ENCODE measurements at regions not wholly inside any gene's neighbourhood (a gene's known extent, or its start where the extent isn't known, plus 50 kb on each side); places are given as distances from the start of the nearest gene placed in this dataset.
A peak's percentile ranks its signal among the peaks of the same experiment; 100 is the strongest.

DNA sequence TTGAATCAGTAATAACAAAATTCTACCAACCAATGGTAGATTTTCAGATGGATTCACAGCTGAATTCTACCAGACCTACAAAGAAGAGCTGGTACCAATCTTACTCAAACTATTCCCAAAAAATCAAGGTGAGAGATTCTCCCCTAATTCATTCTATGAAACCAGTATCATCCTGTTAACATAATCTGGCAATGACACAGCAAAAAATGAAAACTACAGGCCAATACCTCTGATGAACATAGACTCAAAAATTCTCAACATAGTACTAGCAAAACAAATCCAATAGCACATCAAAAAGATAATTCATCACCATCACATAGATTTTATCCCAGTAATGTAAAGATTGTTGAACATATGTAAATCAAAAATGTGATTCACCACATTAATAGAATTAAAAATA is 234.4 kb upstream of the KIF2B start:
- TF ChIP-seq EZH2phosphoT487 (IDR thresholded peaks at IDR 0.05; ENCODE audit: low read depth) = no peak
- TF ChIP-seq, protein P1, sequence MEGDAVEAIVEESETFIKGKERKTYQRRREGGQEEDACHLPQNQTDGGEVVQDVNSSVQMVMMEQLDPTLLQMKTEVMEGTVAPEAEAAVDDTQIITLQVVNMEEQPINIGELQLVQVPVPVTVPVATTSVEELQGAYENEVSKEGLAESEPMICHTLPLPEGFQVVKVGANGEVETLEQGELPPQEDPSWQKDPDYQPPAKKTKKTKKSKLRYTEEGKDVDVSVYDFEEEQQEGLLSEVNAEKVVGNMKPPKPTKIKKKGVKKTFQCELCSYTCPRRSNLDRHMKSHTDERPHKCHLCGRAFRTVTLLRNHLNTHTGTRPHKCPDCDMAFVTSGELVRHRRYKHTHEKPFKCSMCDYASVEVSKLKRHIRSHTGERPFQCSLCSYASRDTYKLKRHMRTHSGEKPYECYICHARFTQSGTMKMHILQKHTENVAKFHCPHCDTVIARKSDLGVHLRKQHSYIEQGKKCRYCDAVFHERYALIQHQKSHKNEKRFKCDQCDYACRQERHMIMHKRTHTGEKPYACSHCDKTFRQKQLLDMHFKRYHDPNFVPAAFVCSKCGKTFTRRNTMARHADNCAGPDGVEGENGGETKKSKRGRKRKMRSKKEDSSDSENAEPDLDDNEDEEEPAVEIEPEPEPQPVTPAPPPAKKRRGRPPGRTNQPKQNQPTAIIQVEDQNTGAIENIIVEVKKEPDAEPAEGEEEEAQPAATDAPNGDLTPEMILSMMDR (IDR thresholded peaks at IDR 0.05; ENCODE audit: low read depth, low read length) = no peak
- no peaks in the 10 kb centered on the region for H3K9me3 ChIP-seq (ENCODE audit: insufficient read depth, low read length)
- no peaks in the 10 kb centered on the region for H3K4me1 ChIP-seq (ENCODE audit: low read length)
- no peaks in the 10 kb centered on the region for H3K27me3 ChIP-seq (ENCODE audit: low read depth, low read length)
- H3K36me3 ChIP-seq (replicated peaks; ENCODE audit: low read depth, low read length) = no peaks in the 10 kb centered on the region
- no peak overlapping the region for H3K4me2 ChIP-seq (ENCODE audit: low read length)
- H4K20me1 ChIP-seq (ENCODE audit: insufficient read depth, low read length) = no peaks in the 10 kb centered on the region
- no peak overlapping the region for H2AFZ ChIP-seq (ENCODE audit: low read depth, low read length)
- no peak overlapping the region for H3K4me3 ChIP-seq (ENCODE audit: low read length)
- H3K79me2 ChIP-seq (ENCODE audit: low read length) = no peaks in the 10 kb centered on the region
- no peak overlapping the region for H3K9ac ChIP-seq (ENCODE audit: low read length)
- no peak overlapping the region for H3K27ac ChIP-seq (ENCODE audit: low read length)

DNA sequence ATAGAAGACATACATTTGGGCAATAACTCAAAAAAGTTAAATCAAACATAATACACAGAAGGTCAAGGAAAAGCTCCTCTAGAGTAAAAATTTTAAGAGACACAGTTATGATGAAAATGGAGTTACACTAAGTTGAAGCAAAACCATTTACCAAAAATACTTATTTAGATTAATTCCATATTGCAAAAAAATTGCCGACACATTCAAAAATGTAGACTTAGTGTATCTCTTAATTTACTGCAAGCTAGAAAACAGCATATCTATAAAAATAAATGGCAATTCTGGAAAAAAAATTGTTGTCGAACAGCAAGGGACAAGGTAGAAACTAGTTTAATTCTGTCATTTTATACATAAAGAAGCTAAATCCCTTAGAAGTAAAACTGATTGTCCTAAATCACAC is 248.7 kb upstream of the KIF2B start:
- H3K4me1 ChIP-seq (ENCODE audit: low read length) = no peaks in the 10 kb centered on the region
- H4K20me1 ChIP-seq (ENCODE audit: insufficient read depth, low read length) = no peaks in the 10 kb centered on the region
- no peaks in the 10 kb centered on the region for H3K36me3 ChIP-seq (replicated peaks; ENCODE audit: low read depth, low read length)
- no peak overlapping the region for H3K4me2 ChIP-seq (ENCODE audit: low read length)
- no peaks in the 10 kb centered on the region for H3K9me3 ChIP-seq (ENCODE audit: insufficient read depth, low read length)
- H3K9ac ChIP-seq (ENCODE audit: low read length) = no peak overlapping the region
- no peak overlapping the region for H3K27ac ChIP-seq (ENCODE audit: low read length)
- H3K27me3 ChIP-seq (ENCODE audit: low read depth, low read length) = no peaks in the 10 kb centered on the region
- no peaks in the 10 kb centered on the region for H3K79me2 ChIP-seq (ENCODE audit: low read length)
- H2AFZ ChIP-seq (ENCODE audit: low read depth, low read length) = no peak overlapping the region
- TF ChIP-seq EZH2phosphoT487 (IDR thresholded peaks at IDR 0.05; ENCODE audit: low read depth) = no peak
- TF ChIP-seq, protein P1 (IDR thresholded peaks at IDR 0.05; ENCODE audit: low read depth, low read length) = no peak
- H3K4me3 ChIP-seq (ENCODE audit: low read length) = no peak overlapping the region

DNA sequence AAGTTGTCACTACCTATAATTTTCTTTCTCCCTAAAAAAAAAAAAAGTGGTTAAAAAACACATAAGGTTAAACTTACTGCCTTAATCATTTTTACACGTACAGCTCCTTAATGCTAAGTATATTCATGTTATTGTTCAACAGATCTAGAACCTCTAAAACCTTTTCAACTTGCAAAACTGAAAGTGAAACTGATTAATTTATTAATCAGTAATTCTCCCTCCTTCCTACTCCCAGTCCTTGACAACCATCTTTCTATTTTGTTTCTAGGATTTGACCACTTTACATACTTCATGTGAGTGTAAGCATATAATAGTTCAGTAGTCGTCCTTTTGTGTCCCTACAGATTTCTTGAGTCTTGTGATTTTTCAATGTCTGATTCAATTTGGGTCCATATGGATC is 251.4 kb upstream of the KIF2B start:
- no peaks in the 10 kb centered on the region for H3K79me2 ChIP-seq (ENCODE audit: low read length)
- no peaks in the 10 kb centered on the region for H3K9me3 ChIP-seq (ENCODE audit: insufficient read depth, low read length)
- H2AFZ ChIP-seq (ENCODE audit: low read depth, low read length) = peak overlapping the region; percentile 60
- no peak overlapping the region for H3K27ac ChIP-seq (ENCODE audit: low read length)
- no peak overlapping the region for H3K4me3 ChIP-seq (ENCODE audit: low read length)
- H3K4me2 ChIP-seq (ENCODE audit: low read length) = peak overlapping the region; percentile 39
- no peak overlapping the region for H3K9ac ChIP-seq (ENCODE audit: low read length)
- no peaks in the 10 kb centered on the region for H3K27me3 ChIP-seq (ENCODE audit: low read depth, low read length)
- H4K20me1 ChIP-seq (ENCODE audit: insufficient read depth, low read length) = no peaks in the 10 kb centered on the region
- no peaks in the 10 kb centered on the region for H3K4me1 ChIP-seq (ENCODE audit: low read length)
- TF ChIP-seq, protein P1 (IDR thresholded peaks at IDR 0.05; ENCODE audit: low read depth, low read length) = no peak
- no peaks in the 10 kb centered on the region for H3K36me3 ChIP-seq (replicated peaks; ENCODE audit: low read depth, low read length)

DNA sequence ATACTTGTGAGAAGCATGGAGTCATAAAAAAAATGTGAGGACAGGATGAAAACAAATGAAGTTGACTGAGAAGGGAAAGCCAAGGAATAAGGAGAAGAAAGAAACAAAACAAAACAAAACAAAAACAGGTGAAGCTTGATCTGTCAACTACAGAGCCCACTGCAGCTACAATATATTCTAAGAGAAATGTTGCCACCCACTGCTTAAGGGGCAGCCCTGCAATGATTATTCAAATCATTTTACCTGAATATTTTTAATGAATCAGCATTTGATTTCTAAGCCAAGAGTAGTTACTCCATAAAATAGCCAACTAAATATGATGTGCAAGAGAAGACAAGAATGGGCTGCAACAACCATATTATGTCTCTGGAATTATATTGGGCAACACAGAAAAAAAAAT is 252.0 kb upstream of the KIF2B start:
- H3K9me3 ChIP-seq (ENCODE audit: insufficient read depth, low read length) = no peaks in the 10 kb centered on the region
- H3K27me3 ChIP-seq (ENCODE audit: low read depth, low read length) = no peaks in the 10 kb centered on the region
- no peak overlapping the region for H3K4me3 ChIP-seq (ENCODE audit: low read length)
- TF ChIP-seq, protein P1 (IDR thresholded peaks at IDR 0.05; ENCODE audit: low read depth, low read length) = no peak
- no peaks in the 10 kb centered on the region for H3K36me3 ChIP-seq (replicated peaks; ENCODE audit: low read depth, low read length)
- no peaks in the 10 kb centered on the region for H3K79me2 ChIP-seq (ENCODE audit: low read length)
- no peak overlapping the region for H3K27ac ChIP-seq (ENCODE audit: low read length)
- H3K4me2 ChIP-seq (ENCODE audit: low read length) = peak overlapping the region; percentile 39
- H3K4me1 ChIP-seq (ENCODE audit: low read length) = no peaks in the 10 kb centered on the region
- H4K20me1 ChIP-seq (ENCODE audit: insufficient read depth, low read length) = no peaks in the 10 kb centered on the region
- H3K9ac ChIP-seq (ENCODE audit: low read length) = no peak overlapping the region
- peak overlapping the region; percentile 60; the same call in 1 of the 2 replicates for H2AFZ ChIP-seq (ENCODE audit: low read depth, low read length)
